GM18858 (cell line): ENCODE measurements at regions not wholly inside any gene's neighbourhood (a gene's known extent, or its start where the extent isn't known, plus 50 kb on each side); places are given as distances from the start of the nearest gene placed in this dataset.
"Not testable (repeated sequence)": the region's sequence is repeated elsewhere in the genome, so short reads cannot be mapped to it uniquely, and the experiment has no call there.

ENCODE experiments used
- ATAC-seq: cut with Tn5 transposase; IDR thresholded peaks from one replicate; pipeline ENCODE4 v1.9.1; 2021; ENCODE audit not compliant: unreplicated experiment

GRCh38 chr20:53872561-53873229, 197.7 kb downstream of the BCAS1 start:
- ATAC-seq = peak; percentile 36

DNA sequence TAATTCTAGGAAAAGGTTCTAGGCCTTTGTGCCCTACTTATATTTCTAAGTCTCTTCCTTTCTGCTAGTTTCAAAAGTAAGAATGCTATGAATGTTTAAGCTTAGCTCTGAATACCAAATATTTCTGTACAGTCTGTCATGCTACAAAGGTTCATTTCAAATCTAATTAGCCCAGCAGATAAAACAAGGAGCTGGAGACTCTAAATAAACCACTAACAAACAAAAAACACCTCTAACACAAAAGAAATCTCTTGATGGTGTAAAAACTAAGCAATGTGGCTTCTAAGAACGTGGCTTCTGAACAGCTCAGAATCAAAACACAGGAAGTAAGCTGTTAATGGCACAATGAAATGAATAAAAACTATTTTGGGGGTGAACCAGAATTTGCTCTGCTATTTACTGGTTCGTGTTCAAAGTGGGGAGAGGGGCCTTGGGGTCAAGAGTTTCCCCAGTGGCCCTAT, 198.3 kb downstream of the BCAS1 start:
- ATAC-seq = no peak

GRCh38 chr20:53871541-53871940, 198.9 kb downstream of the BCAS1 start:
- no peak for ATAC-seq

DNA sequence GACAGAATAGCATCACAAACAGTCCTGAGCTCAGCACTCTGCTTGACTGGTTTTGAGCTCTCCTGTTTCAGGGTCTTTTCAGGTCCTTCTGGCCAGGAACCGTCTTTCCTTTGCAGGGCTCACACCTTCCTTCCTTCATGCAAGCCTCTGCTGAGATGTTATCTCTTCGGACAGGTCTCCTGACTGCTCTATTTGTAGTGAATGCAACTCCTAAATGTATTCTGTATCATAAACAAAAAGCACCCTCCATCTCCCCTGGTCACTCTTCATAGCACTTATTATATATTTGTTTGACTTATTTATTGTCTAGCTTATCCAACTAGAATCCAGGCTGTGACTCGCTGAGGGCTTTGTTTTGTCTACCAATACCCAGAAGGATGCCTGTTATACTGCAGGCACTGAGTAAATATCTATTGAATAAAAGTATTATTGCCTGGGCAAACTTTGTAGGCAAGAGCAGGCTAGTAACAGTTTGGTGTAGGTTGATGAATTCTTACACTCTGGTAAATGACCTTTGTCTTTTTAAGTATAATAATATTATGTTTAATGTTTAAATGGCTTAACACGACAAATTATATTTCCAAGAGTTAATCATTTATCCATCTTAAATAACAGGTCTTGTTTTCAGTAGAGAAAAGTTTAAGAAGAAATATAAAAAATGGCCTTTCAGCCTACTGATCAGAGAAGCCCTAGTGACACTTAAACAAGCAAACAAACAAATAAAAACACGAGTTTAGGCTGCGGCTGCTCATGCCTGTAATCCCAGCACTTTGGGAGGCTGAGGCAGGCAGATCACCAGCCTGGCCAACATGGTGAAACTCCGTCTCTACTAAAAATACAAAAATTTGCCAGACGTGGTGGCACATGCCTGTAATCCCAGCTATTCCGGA, 199.7 kb downstream of the BCAS1 start:
- no peak for ATAC-seq

- ATAC-seq = peak; percentile 34
Observed at GRCh38 chr20:53869466-53870258, 200.7 kb downstream of the BCAS1 start.

GRCh38 chr20:53867741-53868351, 202.5 kb downstream of the BCAS1 start:
- ATAC-seq = no peak

GRCh38 chr20:53866794-53867740, 203.3 kb downstream of the BCAS1 start:
- peak; percentile 41 for ATAC-seq

GRCh38 chr20:53865901-53866793, 204.2 kb downstream of the BCAS1 start:
- ATAC-seq = no peak

DNA sequence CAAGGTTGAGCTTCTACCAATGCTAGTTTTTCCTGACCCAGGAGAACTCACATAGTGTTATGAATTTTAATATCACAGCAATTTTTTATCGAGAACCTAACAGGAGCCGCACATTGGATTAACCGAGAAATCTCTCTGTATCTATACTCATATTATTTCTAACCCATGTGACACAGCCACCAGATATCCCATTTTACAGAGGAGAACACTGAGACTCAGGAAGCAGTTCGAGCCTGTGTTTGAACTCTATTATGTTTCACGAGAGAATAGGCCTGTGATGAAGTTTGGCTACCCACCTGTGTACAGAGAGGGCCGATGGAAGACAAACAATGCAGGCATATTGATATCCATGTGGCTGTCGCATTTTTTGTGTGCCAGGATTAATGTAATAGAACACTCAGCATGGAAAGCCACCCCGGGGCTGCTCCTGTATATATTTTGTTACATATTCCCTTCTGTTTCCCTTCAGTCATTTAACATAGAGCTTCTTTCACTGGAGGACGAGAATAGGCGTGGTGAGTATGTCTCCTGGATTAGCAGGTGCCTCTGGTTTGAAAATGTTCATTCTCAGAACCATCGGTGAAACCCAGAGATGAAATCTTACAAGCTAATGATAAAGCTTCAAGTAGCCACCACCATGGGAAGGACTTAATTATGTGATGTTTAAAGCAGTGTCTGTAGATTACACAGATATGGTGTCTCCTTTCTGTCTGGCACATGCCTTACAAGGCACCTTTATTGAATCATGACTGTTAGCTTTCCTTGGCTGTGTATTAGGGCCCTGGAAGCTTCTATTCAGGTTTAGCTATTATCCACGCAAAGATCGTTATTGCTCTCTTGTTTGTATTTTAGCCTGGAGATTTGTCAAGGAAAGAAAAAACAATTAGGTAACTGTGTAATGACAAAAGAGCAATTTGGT, 205.4 kb downstream of the BCAS1 start:
- not testable (repeated sequence) for ATAC-seq

DNA sequence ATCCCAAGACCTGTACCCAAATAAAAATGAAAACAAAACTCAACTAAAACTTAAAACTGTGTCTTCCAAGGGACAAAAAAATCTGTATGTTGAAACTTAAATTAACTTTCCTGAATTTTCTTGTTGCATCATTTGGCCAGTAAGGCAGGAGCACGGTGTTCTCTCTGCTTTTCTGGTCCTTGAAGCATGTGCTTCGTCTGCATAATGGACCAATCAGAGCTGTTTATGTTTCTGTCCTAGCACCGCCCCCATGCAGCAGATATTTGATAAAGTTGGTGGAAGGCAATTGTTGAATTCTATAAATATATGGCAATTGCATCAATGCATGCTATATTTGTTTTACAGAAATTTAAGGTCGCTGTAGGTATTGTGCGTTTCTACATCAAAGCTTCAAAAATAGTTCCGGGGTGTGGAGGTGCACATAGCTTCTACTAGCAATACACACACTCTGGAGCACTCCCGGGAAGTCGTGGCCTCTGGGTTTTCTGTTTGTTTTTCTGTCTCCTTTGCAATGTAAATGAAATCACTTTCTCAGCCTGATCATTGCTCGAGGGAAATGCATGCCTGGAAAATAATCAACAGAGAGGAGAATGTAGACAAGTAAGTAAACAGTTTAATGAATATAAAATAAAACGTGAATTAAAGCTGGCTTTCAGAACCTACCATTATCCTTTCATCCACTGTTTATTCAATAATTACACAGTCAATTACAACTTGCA, 206.3 kb downstream of the BCAS1 start:
- not testable (repeated sequence) for ATAC-seq

GRCh38 chr20:53863535-53863922, 206.9 kb downstream of the BCAS1 start:
- ATAC-seq = not testable (repeated sequence)

DNA sequence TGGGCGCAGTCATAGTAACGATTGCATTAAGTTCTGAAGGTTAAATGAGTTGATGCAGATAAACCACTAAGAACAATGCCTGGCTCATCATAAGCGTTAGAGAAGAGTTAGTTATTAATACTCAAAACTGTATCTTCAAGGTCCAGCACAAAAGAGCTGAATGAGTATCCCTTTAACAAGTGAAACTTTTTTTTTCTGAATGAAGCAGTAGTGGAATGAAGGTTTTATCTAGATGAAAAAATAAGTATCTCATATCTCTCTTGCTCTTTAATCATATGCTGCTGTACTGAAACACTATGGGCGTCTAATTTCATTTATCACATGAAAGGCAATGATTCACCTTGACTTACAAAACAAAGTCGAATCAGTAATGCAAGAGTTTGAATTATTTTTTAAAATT, 207.4 kb downstream of the BCAS1 start:
- ATAC-seq = not testable (repeated sequence)

DNA sequence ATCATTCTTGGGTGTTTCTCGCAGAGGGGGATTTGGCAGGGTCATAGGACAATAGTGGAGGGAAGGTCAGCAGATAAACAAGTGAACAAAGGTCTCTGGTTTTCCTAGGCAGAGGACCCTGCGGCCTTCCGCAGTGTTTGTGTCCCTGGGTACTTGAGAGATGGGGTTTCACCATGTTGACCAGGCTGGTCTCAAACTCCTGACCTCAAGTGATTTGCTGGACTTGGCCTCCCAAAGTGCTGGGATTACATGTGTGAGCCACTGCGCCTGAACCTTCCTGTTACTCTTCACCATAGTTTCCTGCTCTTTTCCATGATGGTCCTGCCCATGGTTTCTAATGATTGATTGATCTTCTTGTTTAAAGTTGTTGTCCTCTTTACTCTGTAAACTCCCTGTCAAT, 207.9 kb downstream of the BCAS1 start:
- not testable (repeated sequence) for ATAC-seq

- ATAC-seq = not testable (repeated sequence)
Observed at GRCh38 chr20:53862136-53862397, 208.3 kb downstream of the BCAS1 start.

DNA sequence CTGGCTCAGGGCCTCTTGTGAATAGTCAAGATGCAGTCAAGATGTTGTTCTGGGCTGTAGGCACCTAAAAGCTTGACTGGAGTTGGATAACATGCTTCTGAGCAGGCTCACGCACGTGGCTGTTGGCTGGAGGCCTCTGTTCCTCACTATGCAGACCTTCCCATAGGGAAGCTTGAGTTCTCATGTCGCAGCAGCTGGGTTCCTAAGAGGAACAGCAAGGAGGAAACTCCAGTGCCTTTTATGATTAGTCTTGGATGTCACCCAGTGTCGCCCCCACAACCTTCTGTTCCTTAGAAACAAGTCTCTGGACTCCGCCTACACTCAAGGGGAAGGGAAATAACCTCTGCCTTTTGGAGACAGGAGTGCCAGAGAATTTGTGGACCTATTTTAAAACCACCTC, 210.7 kb downstream of the BCAS1 start:
- ATAC-seq = no peak

DNA sequence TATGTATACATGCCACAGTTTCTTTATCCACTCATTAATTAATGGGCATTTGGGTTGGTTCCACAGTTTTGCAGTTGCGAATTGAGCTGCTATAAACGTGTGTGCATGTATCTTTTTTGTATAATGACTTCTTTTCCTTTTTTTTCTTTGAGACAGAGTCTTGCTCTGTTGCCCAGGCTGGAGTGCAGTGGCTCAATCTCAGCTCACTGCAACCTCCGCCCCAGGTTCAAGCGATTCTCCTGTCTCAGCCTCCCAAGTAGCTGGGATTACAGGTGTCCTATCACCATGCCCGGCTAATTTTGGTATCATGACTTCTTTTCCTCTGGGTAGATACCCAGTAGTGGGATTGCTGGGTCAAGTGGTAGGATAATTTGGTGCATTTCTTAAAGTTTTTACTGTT, 211.4 kb downstream of the BCAS1 start:
- not testable (repeated sequence) for ATAC-seq

GRCh38 chr20:53858516-53858915, 211.9 kb downstream of the BCAS1 start:
- not testable (repeated sequence) for ATAC-seq
